H1 (cell line): ENCODE measurements at regions not wholly inside any gene's neighbourhood (a gene's known extent, or its start where the extent isn't known, plus 50 kb on each side); places are given as distances from the start of the nearest gene placed in this dataset.

Source experiments
- ATF2 ChIP-seq: IDR thresholded peaks from 2 replicates; pipeline ENCODE4 v1.6.1; 2012; ENCODE audit warnings: low read length, inconsistent platforms
- CTCF ChIP-seq, 3 experiments: IDR thresholded peaks; 1 replicate in 2 of 3; 2 replicates in 1 of 3; pipeline versions ENCODE4 v1.5.1 to v1.6.1; 2011; ENCODE audit warnings: low read length in 3 of 3, mild to moderate bottlenecking in 3 of 3, inconsistent platforms in 2 of 3, low read depth in 1 of 3, moderate library complexity in 1 of 3; ENCODE audit not compliant: insufficient read depth in 1 of 3; ENCODE audit errors: control extremely low read depth in 1 of 3
- EGR1 ChIP-seq: IDR thresholded peaks from 2 replicates; pipeline ENCODE4 v1.6.1; 2011; ENCODE audit warnings: low read depth, low read length, borderline replicate concordance
- EZH2 ChIP-seq: fragments of 200-600 bp; sonication (generic); IDR thresholded peaks from 2 replicates; pipeline ENCODE4 v1.7.1; 2012; ENCODE audit warnings: low read depth, mild to moderate bottlenecking, moderate library complexity, low read length, inconsistent platforms; ENCODE audit not compliant: severe bottlenecking
- GABPA ChIP-seq: IDR thresholded peaks from 2 replicates; pipeline ENCODE4 v1.6.1; 2011; ENCODE audit warnings: mild to moderate bottlenecking, low read length, moderate library complexity, borderline replicate concordance; ENCODE audit not compliant: insufficient read depth
- MAX ChIP-seq: IDR thresholded peaks from 2 replicates; pipeline ENCODE4 v1.6.1; 2012; ENCODE audit warnings: inconsistent platforms
- NANOG ChIP-seq: IDR thresholded peaks from 2 replicates; pipeline ENCODE4 v1.6.1; 2011; ENCODE audit warnings: low read length, low read depth, mild to moderate bottlenecking, inconsistent platforms; ENCODE audit not compliant: insufficient read depth, poor library complexity, severe bottlenecking
- NRF1 ChIP-seq: IDR thresholded peaks from 2 replicates; pipeline ENCODE4 v1.6.1; 2011; ENCODE audit warnings: mild to moderate bottlenecking, low read depth, low read length, improper control_type of control experiment
- POLR2AphosphoS5 ChIP-seq: IDR thresholded peaks from 2 replicates; pipeline ENCODE4 v1.6.1; 2011; ENCODE audit warnings: low read depth, low read length
- SIN3A ChIP-seq, 2 experiments: IDR thresholded peaks in 1 of 2; conservative IDR thresholded peaks in 1 of 2; 2 replicates each; pipeline ENCODE4 v1.6.1; 2011 to 2012; ENCODE audit warnings: low read length in 2 of 2, improper control_type of control experiment in 1 of 2, low read depth in 1 of 2, mild to moderate bottlenecking in 1 of 2
- TAF1 ChIP-seq: IDR thresholded peaks from 2 replicates; pipeline ENCODE4 v1.6.1; 2011; ENCODE audit warnings: mild to moderate bottlenecking, low read depth, low read length
- TBP ChIP-seq: IDR thresholded peaks from 2 replicates; pipeline ENCODE4 v1.6.1; 2011; ENCODE audit warnings: low read depth, low read length, improper control_type of control experiment
- YY1 ChIP-seq: IDR thresholded peaks from 2 replicates; pipeline ENCODE4 v1.6.1; 2011; ENCODE audit warnings: low read depth, mild to moderate bottlenecking, low read length
- ZNF274 ChIP-seq: IDR thresholded peaks from 2 replicates; pipeline ENCODE4 v1.7.0; 2012; ENCODE audit warnings: low read length, borderline replicate concordance; ENCODE audit errors: extremely low read depth

GRCh38 chr10:130617985-130618384 is 481.8 kb downstream of the GLRX3 start:
- TF ChIP-seq EZH2, result no peak
- TF ChIP-seq CTCF (IDR thresholded peaks at IDR 0.05; ENCODE audit: control extremely low read depth in 1 of 3, insufficient read depth in 1 of 3, low read depth in 1 of 3, low read length in 3 of 3), result no peak
- no peak for TF ChIP-seq YY1
- TF ChIP-seq POLR2AphosphoS5, result no peak
- TF ChIP-seq NANOG, result no peak
- no peak for TF ChIP-seq SIN3A (conservative IDR thresholded peaks at IDR 0.05 in 1 of 2, IDR thresholded peaks at IDR 0.05 in 1 of 2; ENCODE audit: low read depth in 1 of 2, low read length in 2 of 2)
- no peak for TF ChIP-seq ZNF274
- no peak for TF ChIP-seq ATF2
- no peak for TF ChIP-seq TBP
- TF ChIP-seq NRF1, result no peak
- TF ChIP-seq TAF1, result no peak
- no peak for TF ChIP-seq GABPA
- no peak for TF ChIP-seq EGR1
- TF ChIP-seq MAX, result no peak
